Astrocyte of the cerebellum (primary cell): ENCODE measurements at regions not wholly inside any gene's neighbourhood (a gene's known extent, or its start where the extent isn't known, plus 50 kb on each side); places are given as distances from the start of the nearest gene placed in this dataset.

Experiments used
- DNase-seq: peaks from one replicate; pipeline ENCODE4 v3.0.0-alpha.2; 2011; ENCODE audit warnings: low read depth
- H3K4me3 ChIP-seq: 2 replicates; pipeline ENCODE4 v1.5.1; 2011; ENCODE audit warnings: mild to moderate bottlenecking, low read depth, low read length, moderate library complexity
- CTCF ChIP-seq: IDR thresholded peaks from 2 replicates; pipeline ENCODE4 v1.5.1; 2012; ENCODE audit warnings: low read length, low read depth, moderate library complexity, mild to moderate bottlenecking; ENCODE audit errors: missing control alignments
- in situ Hi-C: cut with HindIII; loops from 2 replicates; pipeline ENCODE4 v1.10.0; 2017; ENCODE audit warnings: low sequenced_read_pairs

- in situ Hi-C loops: no loop called here
- H3K4me3 ChIP-seq: no peak overlapping the region
- no peak for TF ChIP-seq CTCF
- DNase-seq: no peak
Observed at GRCh38 chrX:137426695-137427425, 139.1 kb upstream of the ZIC3 start.

- TF ChIP-seq CTCF: no peak
- H3K4me3 ChIP-seq: no peak overlapping the region
- DNase-seq: no peak
- in situ Hi-C loops: no loop called here
Observed at GRCh38 chrX:137425986-137426385, 139.9 kb upstream of the ZIC3 start.

GRCh38 chrX:137425273-137425902 is 140.5 kb upstream of the ZIC3 start:
- DNase-seq: no peak
- TF ChIP-seq CTCF: no peak
- no peak overlapping the region for H3K4me3 ChIP-seq
- in situ Hi-C loops: no loop called here

- in situ Hi-C loops: no loop called here
- no peak for TF ChIP-seq CTCF
Observed at GRCh38 chrX:137424679-137425078, 141.2 kb upstream of the ZIC3 start.

GRCh38 chrX:137423241-137423640 is 142.7 kb upstream of the ZIC3 start:
- no peak for DNase-seq
- TF ChIP-seq CTCF: no peak

More at GRCh38 chrX:137424679-137425078, 141.2 kb upstream of the ZIC3 start:
- no peak for DNase-seq
- no peak overlapping the region for H3K4me3 ChIP-seq

GRCh38 chrX:137418086-137418485 is 147.8 kb upstream of the ZIC3 start:
- DNase-seq: no peak
- H3K4me3 ChIP-seq: no peak overlapping the region
- no peak for TF ChIP-seq CTCF
- in situ Hi-C loops: no loop called here

More at GRCh38 chrX:137423241-137423640, 142.7 kb upstream of the ZIC3 start:
- no peak overlapping the region for H3K4me3 ChIP-seq
- in situ Hi-C loops: no loop called here
